Sigmoid colon (tissue), 3 donors: ENCODE measurements at regions not wholly inside any gene's neighbourhood (a gene's known extent, or its start where the extent isn't known, plus 50 kb on each side); places are given as distances from the start of the nearest gene placed in this dataset.

Source experiments
- CTCF ChIP-seq, 4 experiments: fragments of 450-650 bp in 3 of 4; fragments of 200-600 bp in 1 of 4; IDR thresholded peaks; one replicate each; pipeline ENCODE4 v1.5.1; 2016 to 2019; ENCODE audit warnings: antibody characterized with exemption in 4 of 4, mild to moderate bottlenecking in 3 of 4, moderate library complexity in 2 of 4
- POLR2A ChIP-seq, 2 donors: fragments of 450-650 bp; IDR thresholded peaks; one replicate each; pipeline ENCODE4 v1.6.1; 2016; ENCODE audit warnings: antibody characterized with exemption in 2 of 2, mild to moderate bottlenecking in 2 of 2, moderate library complexity in 2 of 2

- no peak for TF ChIP-seq CTCF (IDR thresholded peaks at IDR 0.05)
- no peak for TF ChIP-seq POLR2A (IDR thresholded peaks at IDR 0.05)
These were observed 98.4 kb upstream of the ACSL4 start for GRCh38 chrX:109831326-109831985.
